Body of pancreas (tissue), 4 donors: ENCODE measurements at regions not wholly inside any gene's neighbourhood (a gene's known extent, or its start where the extent isn't known, plus 50 kb on each side); places are given as distances from the start of the nearest gene placed in this dataset.

Experiments used
- ATAC-seq: fragments of 150-250 bp; one replicate; pipeline ENCODE4 v1.9.1; 2016
- DNase-seq, 4 donors: peaks; one replicate each; pipeline ENCODE4 v3.0.0-alpha.2; 2019
- H3K27ac ChIP-seq, 4 donors: fragments of 200-600 bp; sonication (generic); 1 replicate in 3 of 4; 2 replicates in 1 of 4; pipeline versions ENCODE4 v1.5.1 to v1.6.1; 2016 to 2019; ENCODE audit warnings: mild to moderate bottlenecking in 1 of 4, mixed read lengths in 1 of 4, moderate library complexity in 1 of 4
- H3K27me3 ChIP-seq, 2 donors: fragments of 200-600 bp; sonication (generic); one replicate each; pipeline ENCODE4 v1.6.0; 2016; ENCODE audit warnings: mild to moderate bottlenecking in 1 of 2
- H3K36me3 ChIP-seq, 2 donors: fragments of 200-600 bp; sonication (generic); replicated peaks in 1 of 2; 2 replicates each; pipeline ENCODE4 v1.5.1; 2016; ENCODE audit warnings: low read depth in 2 of 2; ENCODE audit not compliant: insufficient read depth in 1 of 2
- H3K4me1 ChIP-seq: fragments of 200-600 bp; sonication (generic); one replicate; pipeline ENCODE4 v1.6.0; 2016
- H3K4me3 ChIP-seq, 2 donors: fragments of 200-600 bp; sonication (generic); 1 replicate in 1 of 2; 2 replicates in 1 of 2; pipeline ENCODE4 v1.5.1; 2016 to 2019
- H3K9me3 ChIP-seq, 3 donors: fragments of 200-600 bp; sonication (generic); 1 replicate in 2 of 3; 2 replicates in 1 of 3; pipeline ENCODE4 v1.5.1; 2016
- CTCF ChIP-seq, 7 experiments: fragments of 450-650 bp in 4 of 7; fragments of 200-600 bp in 3 of 7; sonication (generic) in 3 of 7; IDR thresholded peaks; one replicate each; pipeline ENCODE4 v1.5.1; 2016 to 2019; ENCODE audit warnings: antibody characterized with exemption in 7 of 7
- POLR2A ChIP-seq, 3 donors: fragments of 450-650 bp; IDR thresholded peaks; one replicate each; pipeline ENCODE4 v1.6.1; 2016; ENCODE audit warnings: antibody characterized with exemption in 3 of 3, mild to moderate bottlenecking in 2 of 3
- WGBS, 2 donors: methylation state at CpG; one replicate each; pipeline ENCODE4 v1.1.5; 2017; 5-methylcytosine and 5-hydroxymethylcytosine counted together
- intact Hi-C: fragments of 100-400 bp; cut with DNase I; formaldehyde crosslinking; loops from one replicate; pipeline ENCODE4 v1.15.1; 2023

- WGBS, 2 donors, result 91 to 97% methylated on average over 4 of the region's 4 CpGs
- peaks cover 40% of the 10 kb centered on the region for H3K4me1 ChIP-seq
- no peaks in the 10 kb centered on the region for H3K36me3 ChIP-seq
- no peak for TF ChIP-seq POLR2A (IDR thresholded peaks at IDR 0.05)
- no peak for TF ChIP-seq CTCF (IDR thresholded peaks at IDR 0.05)
- H3K27ac ChIP-seq, result no peak overlapping the region
- no peaks in the 10 kb centered on the region for H3K27me3 ChIP-seq
- ATAC-seq, result no peak
- DNase-seq, result no peak
- no peaks in the 10 kb centered on the region for H3K9me3 ChIP-seq
- H3K4me3 ChIP-seq, result no peak overlapping the region
- intact Hi-C loops, result no loop called here
These were observed 71.8 kb upstream of the NPAS1 start for GRCh38 chr19:46947866-46948265.

- 61 to 86% methylated on average over 6 to 7 of the region's 7 CpGs for WGBS, 2 donors
- TF ChIP-seq POLR2A (IDR thresholded peaks at IDR 0.05) (no peak), CTCF (IDR thresholded peaks at IDR 0.05) (no peak)
- Histone ChIP-seq H3K4me1 (peaks cover 41% of the 10 kb centered on the region), H3K4me3 (no peak overlapping the region), H3K9me3 (no peaks in the 10 kb centered on the region), H3K27ac (no peak overlapping the region), H3K27me3 (no peaks in the 10 kb centered on the region), H3K36me3 (no peaks in the 10 kb centered on the region)
- intact Hi-C loops, result no loop called here
- ATAC-seq (no peak), DNase-seq (no peak)
These were observed 69.0 kb upstream of the NPAS1 start for GRCh38 chr19:46950526-46951170.

GRCh38 chr19:46951171-46951986, 68.3 kb upstream of the NPAS1 start:
- intact Hi-C loops, result no loop called here

GRCh38 chr19:46952874-46953273, 66.8 kb upstream of the NPAS1 start:
- Histone ChIP-seq H3K27ac (no peak overlapping the region), H3K4me3 (no peak overlapping the region), H3K36me3 (no peaks in the 10 kb centered on the region), H3K9me3 (no peaks in the 10 kb centered on the region), H3K27me3 (no peaks in the 10 kb centered on the region), H3K4me1 (peaks cover 27% of the 10 kb centered on the region)
- 94 to 97% methylated on average over 4 to 5 of the region's 5 CpGs for WGBS, 2 donors
- TF ChIP-seq POLR2A (IDR thresholded peaks at IDR 0.05) (no peak), CTCF (IDR thresholded peaks at IDR 0.05) (no peak)
- no peak for ATAC-seq
- no peak for DNase-seq
- intact Hi-C loops, result no loop called here

More at GRCh38 chr19:46951171-46951986, 68.3 kb upstream of the NPAS1 start:
- no peak for TF ChIP-seq CTCF (IDR thresholded peaks at IDR 0.05)
- TF ChIP-seq POLR2A (IDR thresholded peaks at IDR 0.05), result no peak
- 74 to 83% methylated on average over 7 to 8 of the region's 8 CpGs for WGBS, 2 donors
- Histone ChIP-seq H3K4me3 (no peak overlapping the region), H3K4me1 (peaks cover 34% of the 10 kb centered on the region), H3K9me3 (no peaks in the 10 kb centered on the region), H3K36me3 (no peaks in the 10 kb centered on the region), H3K27me3 (no peaks in the 10 kb centered on the region), H3K27ac (no peak overlapping the region)
- DNase-seq (no peak), ATAC-seq (no peak)
